ENCODE measurements at regions not wholly inside any gene's neighbourhood (a gene's known extent, or its start where the extent isn't known, plus 50 kb on each side); places are given as distances from the start of the nearest gene placed in this dataset.
"Not testable (repeated sequence)": the region's sequence is repeated elsewhere in the genome, so short reads cannot be mapped to it uniquely, and the experiment has no call there.

GRCh38 chr11:90449606-90450005 lies 226.8 kb upstream of the CHORDC1 start:
- DNase-seq = no peak

- DNase-seq = no peak
These were observed 225.4 kb upstream of the CHORDC1 start for GRCh38 chr11:90448256-90448655.

GRCh38 chr11:90447618-90448017 lies 224.8 kb upstream of the CHORDC1 start:
- no peak for DNase-seq

GRCh38 chr11:90446207-90446606 lies 223.4 kb upstream of the CHORDC1 start:
- DNase-seq = no peak

- DNase-seq = no peak
These were observed 215.2 kb upstream of the CHORDC1 start for GRCh38 chr11:90438069-90438468.

GRCh38 chr11:90434858-90435257 lies 212.0 kb upstream of the CHORDC1 start:
- DNase-seq = peak; percentile 1 to 26

GRCh38 chr11:90428836-90429235 lies 206.0 kb upstream of the CHORDC1 start:
- DNase-seq = no peak

- DNase-seq = no peak
These were observed 203.6 kb upstream of the CHORDC1 start for GRCh38 chr11:90426442-90426841.

- no peak for DNase-seq
These were observed 200.5 kb upstream of the CHORDC1 start for GRCh38 chr11:90423378-90423777.

GRCh38 chr11:90422787-90423186 lies 199.9 kb upstream of the CHORDC1 start:
- not testable (repeated sequence) for DNase-seq

GRCh38 chr11:90414221-90414620 lies 191.4 kb upstream of the CHORDC1 start:
- DNase-seq = no peak

GRCh38 chr11:90407350-90407749 lies 184.5 kb upstream of the CHORDC1 start:
- no peak for DNase-seq

- no peak for DNase-seq
These were observed 169.8 kb upstream of the CHORDC1 start for GRCh38 chr11:90392692-90393091.

GRCh38 chr11:90391756-90392155 lies 168.9 kb upstream of the CHORDC1 start:
- DNase-seq = no peak

GRCh38 chr11:90380206-90380605 lies 157.4 kb upstream of the CHORDC1 start:
- no peak for DNase-seq

- DNase-seq = peak in 1 of 2 donors; percentile 8
These were observed 151.1 kb upstream of the CHORDC1 start for GRCh38 chr11:90373971-90374370.

- DNase-seq = no peak
These were observed 141.7 kb upstream of the CHORDC1 start for GRCh38 chr11:90364527-90364926.

GRCh38 chr11:90363739-90364138 lies 140.9 kb upstream of the CHORDC1 start:
- no peak for DNase-seq

GRCh38 chr11:90355200-90355599 lies 132.4 kb upstream of the CHORDC1 start:
- DNase-seq = no peak

- DNase-seq = peak; percentile 42 to 67
These were observed 126.9 kb upstream of the CHORDC1 start for GRCh38 chr11:90349731-90350130.

- DNase-seq = no peak
These were observed 121.7 kb upstream of the CHORDC1 start for GRCh38 chr11:90344546-90344945.

- peak; percentile 51 to 59 for DNase-seq
These were observed 120.8 kb upstream of the CHORDC1 start for GRCh38 chr11:90343673-90344072.

GRCh38 chr11:90341986-90342385 lies 119.1 kb upstream of the CHORDC1 start:
- no peak for DNase-seq

- DNase-seq = no peak
These were observed 109.6 kb upstream of the CHORDC1 start for GRCh38 chr11:90332415-90332814.

GRCh38 chr11:90330632-90331031 lies 107.8 kb upstream of the CHORDC1 start:
- peak; percentile 13 to 26 for DNase-seq

GRCh38 chr11:90329043-90329442 lies 106.2 kb upstream of the CHORDC1 start:
- peak in 1 of 2 donors; percentile 12 for DNase-seq
